ENCODE measurements at regions not wholly inside any gene's neighbourhood (a gene's known extent, or its start where the extent isn't known, plus 50 kb on each side); places are given as distances from the start of the nearest gene placed in this dataset.

DNA sequence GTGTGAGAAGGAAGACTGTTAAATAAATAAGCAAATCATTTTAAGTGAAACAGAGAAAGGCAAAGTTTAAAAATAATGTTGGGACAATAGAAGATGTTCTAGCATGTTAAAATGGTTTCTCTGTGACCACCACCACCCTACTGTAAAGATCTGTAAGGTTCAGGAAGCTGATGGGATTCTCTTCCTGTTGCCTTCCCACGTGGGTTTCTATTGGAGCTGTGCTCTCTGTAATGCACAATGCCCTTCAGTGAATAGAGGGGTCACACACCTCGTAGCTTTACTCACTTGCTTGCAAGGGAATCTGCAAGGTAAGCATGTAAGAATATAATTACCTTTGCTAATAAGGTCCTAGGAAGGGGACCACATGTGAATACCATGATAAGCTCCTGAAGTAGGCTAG lies 170.5 kb downstream of the CASP12 start:
- H3K36me3 ChIP-seq = no peaks in the 10 kb centered on the region
- H3K9me3 ChIP-seq = peaks cover 0 to 10% (median under 1%) of the 10 kb centered on the region in 4 donors
- intact Hi-C loops (cut with DNase I) = no loop called here
- WGBS = 50% methylated on average over 2 of the region's 2 CpGs
- no peak overlapping the region for H3K27ac ChIP-seq (replicated peaks in 1 of 4)
- H3K4me3 ChIP-seq = no peak overlapping the region
- TF ChIP-seq POLR2AphosphoS5 (IDR thresholded peaks at IDR 0.05) (no peak), EP300 (IDR thresholded peaks at IDR 0.05) (no peak), POLR2A (IDR thresholded peaks at IDR 0.05; ENCODE audit: low read depth) (no peak)
- TF ChIP-seq, protein P1, sequence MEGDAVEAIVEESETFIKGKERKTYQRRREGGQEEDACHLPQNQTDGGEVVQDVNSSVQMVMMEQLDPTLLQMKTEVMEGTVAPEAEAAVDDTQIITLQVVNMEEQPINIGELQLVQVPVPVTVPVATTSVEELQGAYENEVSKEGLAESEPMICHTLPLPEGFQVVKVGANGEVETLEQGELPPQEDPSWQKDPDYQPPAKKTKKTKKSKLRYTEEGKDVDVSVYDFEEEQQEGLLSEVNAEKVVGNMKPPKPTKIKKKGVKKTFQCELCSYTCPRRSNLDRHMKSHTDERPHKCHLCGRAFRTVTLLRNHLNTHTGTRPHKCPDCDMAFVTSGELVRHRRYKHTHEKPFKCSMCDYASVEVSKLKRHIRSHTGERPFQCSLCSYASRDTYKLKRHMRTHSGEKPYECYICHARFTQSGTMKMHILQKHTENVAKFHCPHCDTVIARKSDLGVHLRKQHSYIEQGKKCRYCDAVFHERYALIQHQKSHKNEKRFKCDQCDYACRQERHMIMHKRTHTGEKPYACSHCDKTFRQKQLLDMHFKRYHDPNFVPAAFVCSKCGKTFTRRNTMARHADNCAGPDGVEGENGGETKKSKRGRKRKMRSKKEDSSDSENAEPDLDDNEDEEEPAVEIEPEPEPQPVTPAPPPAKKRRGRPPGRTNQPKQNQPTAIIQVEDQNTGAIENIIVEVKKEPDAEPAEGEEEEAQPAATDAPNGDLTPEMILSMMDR (IDR thresholded peaks at IDR 0.05) = no peak
- no peaks in the 10 kb centered on the region for H3K27me3 ChIP-seq
- no peak for DNase-seq (ENCODE audit: extremely low spot score)
- H3K4me1 ChIP-seq = no peaks in the 10 kb centered on the region

DNA sequence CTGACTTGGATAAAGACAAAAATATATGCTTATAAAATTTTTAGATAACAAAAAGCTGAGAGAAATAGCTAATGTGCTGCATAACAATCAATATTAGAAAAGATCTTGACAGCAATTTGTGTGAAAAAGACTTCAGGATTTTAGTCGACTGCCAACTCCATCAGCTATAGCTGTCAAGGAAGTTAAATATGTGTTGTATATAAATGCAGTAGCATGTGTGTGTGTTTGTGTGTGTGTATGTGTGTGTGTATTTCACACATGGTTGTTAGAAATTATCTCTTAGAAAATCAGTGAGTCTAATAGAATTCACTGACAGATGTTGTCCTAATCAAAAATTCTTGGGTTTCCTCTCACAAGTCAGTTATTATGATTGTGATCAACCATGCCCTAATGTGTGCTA lies 171.2 kb downstream of the CASP12 start:
- TF ChIP-seq, protein P1 (IDR thresholded peaks at IDR 0.05) = no peak
- TF ChIP-seq POLR2AphosphoS5 (IDR thresholded peaks at IDR 0.05) = no peak
- TF ChIP-seq POLR2A (IDR thresholded peaks at IDR 0.05; ENCODE audit: low read depth) = no peak
- no peak for TF ChIP-seq EP300 (IDR thresholded peaks at IDR 0.05)
- Histone ChIP-seq H3K4me1 (no peaks in the 10 kb centered on the region), H3K36me3 (no peaks in the 10 kb centered on the region), H3K27ac (replicated peaks in 1 of 4) (no peak overlapping the region), H3K9me3 (peaks cover 0 to 10% (median 2%) of the 10 kb centered on the region in 4 donors), H3K4me3 (no peak overlapping the region), H3K27me3 (no peaks in the 10 kb centered on the region)
- DNase-seq (ENCODE audit: extremely low spot score) = no peak
- intact Hi-C loops (cut with DNase I) = no loop called here
- WGBS = 71% methylated on average over 1 of the region's 1 CpG

DNA sequence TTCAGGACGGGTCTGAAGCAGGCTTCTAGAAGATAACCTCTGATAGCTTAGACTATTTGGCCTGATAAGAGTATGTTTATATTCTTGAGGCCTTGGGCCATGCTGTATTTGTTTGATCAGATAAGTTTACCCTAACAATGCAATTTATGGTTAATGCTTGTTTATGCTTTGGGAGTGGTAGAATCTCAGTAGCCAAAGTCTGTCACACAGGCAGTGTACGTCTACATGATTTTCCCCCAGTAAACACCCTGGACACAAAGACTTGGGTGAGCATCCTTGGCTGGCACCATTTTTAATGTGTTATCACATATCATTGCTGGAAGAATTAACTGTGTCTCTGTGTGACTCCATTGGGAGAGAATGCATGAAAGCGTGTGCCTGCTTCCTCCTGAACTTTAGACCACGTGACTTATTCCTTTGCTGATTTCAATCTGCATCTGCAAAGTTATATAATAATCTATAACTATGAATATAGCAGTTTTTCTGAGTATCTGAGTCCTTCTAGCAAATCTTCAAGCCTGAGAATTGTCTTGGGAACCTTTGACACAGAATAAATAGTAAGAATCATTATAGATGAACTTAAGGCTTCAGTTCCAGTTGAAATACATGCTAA lies 172.4 kb downstream of the CASP12 start:
- intact Hi-C loops (cut with DNase I) = no loop called here
- 77% methylated on average over 4 of the region's 4 CpGs for WGBS
- Histone ChIP-seq H3K4me1 (no peaks in the 10 kb centered on the region), H3K36me3 (no peaks in the 10 kb centered on the region), H3K4me3 (no peak overlapping the region), H3K27me3 (no peaks in the 10 kb centered on the region), H3K27ac (replicated peaks in 1 of 4) (no peak overlapping the region), H3K9me3 (peaks cover 0 to 10% (median 2%) of the 10 kb centered on the region in 4 donors)
- no peak for DNase-seq (ENCODE audit: extremely low spot score)
- TF ChIP-seq, protein P1 (IDR thresholded peaks at IDR 0.05) = no peak
- TF ChIP-seq POLR2AphosphoS5 (IDR thresholded peaks at IDR 0.05) (no peak), EP300 (IDR thresholded peaks at IDR 0.05) (no peak), POLR2A (IDR thresholded peaks at IDR 0.05; ENCODE audit: low read depth) (no peak)

DNA sequence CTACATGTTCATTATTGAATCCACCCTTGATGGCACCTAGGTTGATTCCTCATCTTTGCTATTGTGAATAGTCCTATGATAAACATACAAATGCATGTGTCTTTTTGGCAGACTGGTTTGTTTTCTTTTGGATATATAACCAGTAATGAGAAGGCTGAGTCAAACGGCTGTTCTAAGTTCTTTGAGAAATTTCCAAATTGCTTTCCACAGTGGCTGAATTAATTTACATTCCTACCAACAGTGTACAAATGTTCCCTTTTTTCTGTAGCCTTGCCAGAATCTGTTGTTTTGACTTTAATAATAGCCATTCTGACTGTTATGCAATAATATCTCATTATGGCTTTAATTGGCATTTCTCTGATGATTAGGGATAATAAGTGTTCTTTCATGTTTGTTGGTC lies 184.9 kb downstream of the CASP12 start:
- Histone ChIP-seq H3K27me3 (no peaks in the 10 kb centered on the region), H3K4me3 (no peak overlapping the region), H3K27ac (replicated peaks in 1 of 4) (no peak overlapping the region), H3K4me1 (no peaks in the 10 kb centered on the region), H3K36me3 (no peaks in the 10 kb centered on the region), H3K9me3 (no peaks in the 10 kb centered on the region)
- 39% methylated on average over 1 of the region's 1 CpG for WGBS
- no peak for DNase-seq (ENCODE audit: extremely low spot score)
- intact Hi-C loops (cut with DNase I) = no loop called here
- TF ChIP-seq POLR2AphosphoS5 (IDR thresholded peaks at IDR 0.05) (no peak), POLR2A (IDR thresholded peaks at IDR 0.05; ENCODE audit: low read depth) (no peak), EP300 (IDR thresholded peaks at IDR 0.05) (no peak)
- TF ChIP-seq, protein P1 (IDR thresholded peaks at IDR 0.05) = no peak

Data from esophagus muscularis mucosa (tissue), 4 donors.